DOHH2 (cell line): ENCODE measurements at regions not wholly inside any gene's neighbourhood (a gene's known extent, or its start where the extent isn't known, plus 50 kb on each side); places are given as distances from the start of the nearest gene placed in this dataset.

Experiments
- EZH2phosphoT487 ChIP-seq: fragments of 200-600 bp; sonication (generic); IDR thresholded peaks from 2 replicates; pipeline ENCODE4 v1.6.1; 2017; ENCODE audit warnings: borderline replicate concordance, mild to moderate bottlenecking, antibody characterized with exemption, low read length, moderate library complexity, mixed read lengths
- TF ChIP-seq, protein P1 (sequence below): fragments of 200-600 bp; sonication (generic); IDR thresholded peaks from one replicate; pipeline ENCODE4 v1.5.1; 2014; ENCODE audit warnings: antibody characterized with exemption, mild to moderate bottlenecking, low read depth, low read length; ENCODE audit not compliant: poor library complexity, severe bottlenecking

DNA sequence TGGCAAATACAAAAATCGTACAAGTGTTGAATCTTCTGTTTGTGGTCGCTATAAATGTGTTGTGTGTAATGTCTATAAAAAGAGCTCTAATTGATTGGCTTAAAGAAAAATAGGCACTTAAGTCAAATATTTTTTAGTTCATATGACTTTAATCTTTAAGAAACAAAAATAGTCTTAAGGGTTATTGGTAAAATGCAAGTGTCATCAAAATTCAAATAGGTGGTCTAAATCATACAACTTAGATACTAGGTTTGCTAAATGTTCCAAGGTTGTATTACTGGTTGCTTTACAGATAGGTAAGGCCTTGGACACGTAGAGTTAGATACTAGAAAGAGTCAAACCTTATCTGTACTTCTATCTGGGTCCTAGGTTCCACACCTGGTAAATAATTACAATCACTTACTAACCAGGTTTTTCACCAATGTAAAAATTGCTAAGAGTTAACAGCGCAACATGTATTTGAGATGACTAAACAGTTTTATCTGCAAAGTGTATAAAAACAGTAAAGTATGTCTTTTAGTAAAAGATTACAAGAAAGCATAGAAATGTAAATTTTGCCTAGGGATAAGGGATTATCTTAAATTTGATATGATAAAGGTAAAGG lies 91.1 kb upstream of the GNAZ start:
- TF ChIP-seq, protein P1, sequence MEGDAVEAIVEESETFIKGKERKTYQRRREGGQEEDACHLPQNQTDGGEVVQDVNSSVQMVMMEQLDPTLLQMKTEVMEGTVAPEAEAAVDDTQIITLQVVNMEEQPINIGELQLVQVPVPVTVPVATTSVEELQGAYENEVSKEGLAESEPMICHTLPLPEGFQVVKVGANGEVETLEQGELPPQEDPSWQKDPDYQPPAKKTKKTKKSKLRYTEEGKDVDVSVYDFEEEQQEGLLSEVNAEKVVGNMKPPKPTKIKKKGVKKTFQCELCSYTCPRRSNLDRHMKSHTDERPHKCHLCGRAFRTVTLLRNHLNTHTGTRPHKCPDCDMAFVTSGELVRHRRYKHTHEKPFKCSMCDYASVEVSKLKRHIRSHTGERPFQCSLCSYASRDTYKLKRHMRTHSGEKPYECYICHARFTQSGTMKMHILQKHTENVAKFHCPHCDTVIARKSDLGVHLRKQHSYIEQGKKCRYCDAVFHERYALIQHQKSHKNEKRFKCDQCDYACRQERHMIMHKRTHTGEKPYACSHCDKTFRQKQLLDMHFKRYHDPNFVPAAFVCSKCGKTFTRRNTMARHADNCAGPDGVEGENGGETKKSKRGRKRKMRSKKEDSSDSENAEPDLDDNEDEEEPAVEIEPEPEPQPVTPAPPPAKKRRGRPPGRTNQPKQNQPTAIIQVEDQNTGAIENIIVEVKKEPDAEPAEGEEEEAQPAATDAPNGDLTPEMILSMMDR, result no peak
- no peak for TF ChIP-seq EZH2phosphoT487
